ENCODE measurements at regions not wholly inside any gene's neighbourhood (a gene's known extent, or its start where the extent isn't known, plus 50 kb on each side); places are given as distances from the start of the nearest gene placed in this dataset.

DNA sequence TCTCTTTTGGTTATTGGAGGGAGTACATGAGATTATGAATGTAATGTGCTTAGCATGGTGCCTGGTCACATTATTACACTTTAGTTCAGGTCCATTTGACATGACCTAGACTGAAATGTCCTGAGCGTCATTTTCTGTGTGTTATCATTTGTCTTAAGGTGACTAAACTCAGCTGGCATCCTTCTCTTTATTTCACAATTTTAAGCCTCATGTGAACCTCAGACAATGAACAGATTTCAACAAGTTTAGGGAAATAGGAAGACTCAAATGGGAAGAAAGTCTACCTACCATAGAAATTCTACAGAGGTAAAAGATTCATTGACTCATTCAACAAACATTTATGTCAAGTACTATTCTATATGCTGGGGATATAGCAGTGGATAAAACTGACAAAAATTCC, 70.2 kb upstream of the EXOC6 start:
- TF ChIP-seq NFRKB (IDR thresholded peaks at IDR 0.05) = no peak
- no peak for TF ChIP-seq FOXM1 (IDR thresholded peaks at IDR 0.05; ENCODE audit: borderline replicate concordance)
- no peak for TF ChIP-seq HDGF (IDR thresholded peaks at IDR 0.05; ENCODE audit: borderline replicate concordance)
- TF ChIP-seq ZNF384 (IDR thresholded peaks at IDR 0.05) = no peak
